SK-N-SH (cell line): ENCODE measurements at regions not wholly inside any gene's neighbourhood (a gene's known extent, or its start where the extent isn't known, plus 50 kb on each side); places are given as distances from the start of the nearest gene placed in this dataset.
A peak's percentile ranks its signal among the peaks of the same experiment; 100 is the strongest.

Source experiments
- CTCF ChIA-PET: fragments of 300-600, 350-600 bp; formaldehyde crosslinking; extraction: SDS; loops from one replicate; lab custom pipeline; 2021; lab: Yijun Ruan, JAX
- POLR2A ChIA-PET: fragments of 350-600 bp; sonication (Branson Sonifier 250); formaldehyde crosslinking; extraction: SDS; loops from one replicate; lab custom pipeline; 2020; ENCODE audit warnings: antibody characterized with exemption, inconsistent platforms; lab: Yijun Ruan, JAX
- DNase-seq: peaks from one replicate; pipeline ENCODE4 v3.0.0; 2012
- H2AFZ ChIP-seq: fragments of 200-600 bp; sonication (generic); 2 replicates; pipeline ENCODE4 v1.8.1; 2016; ENCODE audit warnings: antibody characterized with exemption, mild to moderate bottlenecking, low read depth
- H3F3A ChIP-seq: fragments of 200-600 bp; sonication (generic); replicated peaks from 2 replicates; pipeline ENCODE3; 2016; ENCODE audit warnings: antibody characterized with exemption, mild to moderate bottlenecking; ENCODE audit not compliant: insufficient read depth
- H3K27ac ChIP-seq, 2 experiments: fragments of 200-500 bp in 1 of 2; fragments of 200-600 bp in 1 of 2; sonication (Bioruptor generic) in 1 of 2; sonication (generic), shearing (Covaris generic) in 1 of 2; 2 replicates each; pipeline versions ENCODE4 v1.5.1 to v1.6.1; 2014 to 2016; ENCODE audit warnings: low read depth in 2 of 2, inconsistent platforms in 1 of 2, low read length in 1 of 2, mild to moderate bottlenecking in 1 of 2, mixed read lengths in 1 of 2
- H3K27me3 ChIP-seq: fragments of 200-600 bp; sonication (generic), shearing (Covaris generic); 2 replicates; pipeline ENCODE4 v1.6.1; 2016; ENCODE audit warnings: mixed run types; ENCODE audit not compliant: insufficient read depth
- H3K36me3 ChIP-seq, 2 experiments: fragments of 200-500 bp in 1 of 2; fragments of 200-600 bp in 1 of 2; sonication (Bioruptor generic) in 1 of 2; sonication (generic) in 1 of 2; replicated peaks in 1 of 2; 2 replicates each; pipeline versions ENCODE3 to v1.5.1; 2014 to 2016; ENCODE audit warnings: low read length in 1 of 2, mild to moderate bottlenecking in 1 of 2; ENCODE audit not compliant: insufficient read depth in 2 of 2, control insufficient read depth in 1 of 2
- H3K4me1 ChIP-seq, 2 experiments: fragments of 200-500 bp in 1 of 2; fragments of 200-600 bp in 1 of 2; sonication (Bioruptor generic) in 1 of 2; sonication (generic), shearing (Covaris generic) in 1 of 2; 2 replicates each; pipeline versions ENCODE4 v1.5.1 to v1.6.1; 2014 to 2016; ENCODE audit warnings: low read depth in 1 of 2, low read length in 1 of 2, mixed run types in 1 of 2; ENCODE audit not compliant: insufficient read depth in 2 of 2, control insufficient read depth in 1 of 2
- H3K4me2 ChIP-seq: fragments of 200-600 bp; sonication (generic), shearing (Covaris generic); 2 replicates; pipeline ENCODE4 v1.6.1; 2017; ENCODE audit warnings: mixed run types
- H3K4me3 ChIP-seq, 2 experiments: fragments of 200-500 bp in 1 of 2; fragments of 200-600 bp in 1 of 2; sonication (Bioruptor generic) in 1 of 2; sonication (generic), shearing (Covaris generic) in 1 of 2; 2 replicates each; pipeline versions ENCODE4 v1.5.1 to v1.8.1; 2014 to 2016; ENCODE audit warnings: low read depth in 2 of 2, inconsistent platforms in 1 of 2, low read length in 1 of 2, mild to moderate bottlenecking in 1 of 2, mixed read lengths in 1 of 2, moderate library complexity in 1 of 2
- H3K79me2 ChIP-seq: fragments of 200-600 bp; sonication (generic); 2 replicates; pipeline ENCODE4 v1.8.1; 2017; ENCODE audit warnings: mild to moderate bottlenecking; ENCODE audit not compliant: insufficient read depth
- H3K9ac ChIP-seq: fragments of 200-600 bp; sonication (generic); 2 replicates; pipeline ENCODE4 v1.6.1; 2017; ENCODE audit warnings: mixed run types
- H3K9me2 ChIP-seq: fragments of 200-600 bp; sonication (generic); 2 replicates; pipeline ENCODE4 v1.6.1; 2017; ENCODE audit warnings: mixed run types
- H3K9me3 ChIP-seq: fragments of 200-600 bp; sonication (generic); 2 replicates; pipeline ENCODE4 v1.6.1; 2017; ENCODE audit warnings: mixed run types, mild to moderate bottlenecking, moderate library complexity
- H4K20me1 ChIP-seq: fragments of 200-600 bp; sonication (generic); 2 replicates; pipeline ENCODE4 v1.6.1; 2017; ENCODE audit warnings: mild to moderate bottlenecking, mixed run types; ENCODE audit not compliant: insufficient read depth
- CHD2 ChIP-seq: fragments of 150-350 bp; IDR thresholded peaks from 2 replicates; pipeline ENCODE4 v1.6.1; 2018; ENCODE audit warnings: low read length; ENCODE audit not compliant: partially characterized antibody
- ELF1 ChIP-seq: IDR thresholded peaks from 2 replicates; pipeline ENCODE4 v1.4.0; 2012
- EP300 ChIP-seq, 2 experiments: IDR thresholded peaks; 2 replicates each; pipeline versions ENCODE4 v1.4.0 to v1.6.1; 2012; ENCODE audit warnings: borderline replicate concordance in 1 of 2, low read depth in 1 of 2, low read length in 1 of 2
- EZH2phosphoT487 ChIP-seq: fragments of 200-600 bp; sonication (generic); IDR thresholded peaks from 2 replicates; pipeline ENCODE4 v1.6.1; 2017; ENCODE audit warnings: low read depth, mixed run types, mild to moderate bottlenecking, antibody characterized with exemption, moderate library complexity, borderline replicate concordance
- FOXJ3 ChIP-seq: sonication (generic); formaldehyde crosslinking; IDR thresholded peaks from 2 replicates; pipeline ENCODE4 v1.5.1; 2020; ENCODE audit warnings: mild to moderate bottlenecking, missing genetic modification reagents
- FOXM1 ChIP-seq: IDR thresholded peaks from 2 replicates; pipeline ENCODE4 v1.4.0; 2012; ENCODE audit warnings: low read depth, mild to moderate bottlenecking
- GABPA ChIP-seq: IDR thresholded peaks from 2 replicates; pipeline ENCODE4 v1.4.0; 2012; ENCODE audit warnings: low read depth, mild to moderate bottlenecking
- IRF3 ChIP-seq: fragments of 150-350 bp; IDR thresholded peaks from 2 replicates; pipeline ENCODE4 v1.6.1; 2016; ENCODE audit warnings: mild to moderate bottlenecking, low read depth, low read length
- MAX ChIP-seq: IDR thresholded peaks from 2 replicates; pipeline ENCODE4 v1.4.0; 2012; ENCODE audit warnings: low read depth
- MEF2A ChIP-seq: IDR thresholded peaks from 2 replicates; pipeline ENCODE4 v1.4.0; 2012; ENCODE audit warnings: low read depth, borderline replicate concordance
- NRF1 ChIP-seq: IDR thresholded peaks from 2 replicates; pipeline ENCODE4 v1.6.1; 2012; ENCODE audit warnings: low read depth, mild to moderate bottlenecking, low read length
- RAD21 ChIP-seq: IDR thresholded peaks from 2 replicates; pipeline ENCODE4 v1.6.1; 2012; ENCODE audit warnings: mild to moderate bottlenecking, low read length
- RCOR1 ChIP-seq: fragments of 150-350 bp; IDR thresholded peaks from 2 replicates; pipeline ENCODE4 v1.6.1; 2017; ENCODE audit warnings: antibody characterized with exemption, low read length
- REST ChIP-seq: IDR thresholded peaks from 2 replicates; pipeline ENCODE4 v1.6.1; 2012; ENCODE audit warnings: mild to moderate bottlenecking, low read depth, low read length, moderate library complexity
- RXRA ChIP-seq: IDR thresholded peaks from 2 replicates; pipeline ENCODE4 v1.4.0; 2012; ENCODE audit warnings: low read depth, mild to moderate bottlenecking, borderline replicate concordance
- TAF1 ChIP-seq: IDR thresholded peaks from 2 replicates; pipeline ENCODE4 v1.6.1; 2012; ENCODE audit warnings: low read depth, mild to moderate bottlenecking, low read length, moderate library complexity, borderline replicate concordance
- TCF12 ChIP-seq: IDR thresholded peaks from 2 replicates; pipeline ENCODE4 v1.4.0; 2012
- USF1 ChIP-seq: IDR thresholded peaks from 2 replicates; pipeline ENCODE4 v1.4.0; 2012; ENCODE audit warnings: low read depth, borderline replicate concordance
- WGBS: methylation state at CpG from one replicate; pipeline ENCODE4 v1.1.6; 2017; ENCODE audit warnings: low lambda C conversion rate; 5-methylcytosine and 5-hydroxymethylcytosine counted together

GRCh38 chr10:36383349-36383748, 741.3 kb upstream of the FZD8 start (continued):
- TF ChIP-seq MEF2A, result no peak
- TF ChIP-seq NRF1, result no peak
- TF ChIP-seq, all 33 proteins: peak for 0

GRCh38 chr10:36381748-36382147, 739.7 kb upstream of the FZD8 start:
- Histone ChIP-seq H4K20me1 (no peaks in the 10 kb centered on the region), H2AFZ (no peak overlapping the region), H3K4me1 (no peaks in the 10 kb centered on the region; a peak in 1 of 4 replicates), H3K27ac (no peak overlapping the region), H3K9ac (no peak overlapping the region), H3K4me2 (no peak overlapping the region), H3K4me3 (no peak overlapping the region), H3K79me2 (no peaks in the 10 kb centered on the region), H3K27me3 (no peaks in the 10 kb centered on the region), H3F3A (no peaks in the 10 kb centered on the region), H3K9me3 (no peaks in the 10 kb centered on the region), H3K9me2 (no peaks in the 10 kb centered on the region), H3K36me3 (no peaks in the 10 kb centered on the region)
- DNase-seq, result no peak
- 0% methylated on average over 1 of the region's 1 CpG for WGBS
- ChIA-PET CTCF (no interaction called here), POLR2A (no interaction called here)
- TF ChIP-seq MAX (no peak), REST (no peak), RAD21 (no peak), TCF12 (no peak), TAF1 (no peak), ELF1 (no peak)

- Histone ChIP-seq H2AFZ (no peak overlapping the region), H3K36me3 (no peaks in the 10 kb centered on the region), H4K20me1 (no peaks in the 10 kb centered on the region), H3K4me3 (no peak overlapping the region), H3K9ac (no peak overlapping the region), H3K9me2 (no peaks in the 10 kb centered on the region), H3K4me2 (no peak overlapping the region), H3K27ac (no peak overlapping the region), H3K4me1 (no peaks in the 10 kb centered on the region; a peak in 1 of 4 replicates), H3K27me3 (no peaks in the 10 kb centered on the region), H3K9me3 (no peaks in the 10 kb centered on the region), H3F3A (no peaks in the 10 kb centered on the region), H3K79me2 (no peaks in the 10 kb centered on the region)
- peak; percentile 16 for DNase-seq
- TF ChIP-seq FOXM1 (no peak), EZH2phosphoT487 (no peak), GABPA (no peak), FOXJ3 (no peak), RCOR1 (no peak), CHD2 (no peak), IRF3 (no peak), RXRA (no peak), USF1 (no peak), TAF1 (no peak), EP300 (IDR thresholded peaks at IDR 0.05; ENCODE audit: borderline replicate concordance in 1 of 2, low read depth in 1 of 2, low read length in 1 of 2) (no peak), RAD21 (no peak), MEF2A (no peak)
- ChIA-PET CTCF (no interaction called here), POLR2A (no interaction called here)
- 62% methylated on average over 2 of the region's 2 CpGs for WGBS
These were observed 738.4 kb upstream of the FZD8 start for GRCh38 chr10:36380538-36380937.
